K562 (cell line): ENCODE measurements at regions not wholly inside any gene's neighbourhood (a gene's known extent, or its start where the extent isn't known, plus 50 kb on each side); places are given as distances from the start of the nearest gene placed in this dataset.

Source experiments
- CREB1 ChIP-seq, 2 experiments: sonication (generic) in 1 of 2; formaldehyde crosslinking in 1 of 2; IDR thresholded peaks; 2 replicates each; pipeline versions ENCODE4 v1.6.1 to v1.8.0; 2012 to 2022; ENCODE audit warnings: inconsistent platforms in 1 of 2, mild to moderate bottlenecking in 1 of 2, missing genetic modification reagents in 1 of 2, moderate library complexity in 1 of 2
- POLR2A ChIP-seq: fragments of 450-650 bp; conservative IDR thresholded peaks from 2 replicates; pipeline ENCODE4 v1.6.1; 2016
- POLR3G ChIP-seq: IDR thresholded peaks from 2 replicates; pipeline ENCODE4 v1.6.1; 2011; ENCODE audit not compliant: insufficient read length, insufficient replicate concordance; ENCODE audit errors: extremely low read depth
- TBP ChIP-seq: optimal IDR thresholded peaks from 2 replicates; pipeline ENCODE3; 2011; ENCODE audit warnings: low read depth, low read length, improper control_type of control experiment
- U2AF1 ChIP-seq: fragments of 200-400 bp; formaldehyde crosslinking; optimal IDR thresholded peaks from 2 replicates; pipeline ENCODE3; 2017; ENCODE audit warnings: mild to moderate bottlenecking, low read depth, low read length, moderate library complexity
- ZBTB17 ChIP-seq: fragments of 450-650 bp; formaldehyde crosslinking; IDR thresholded peaks from 2 replicates; pipeline ENCODE4 v1.4.0; 2020; ENCODE audit warnings: mild to moderate bottlenecking
- TF ChIP-seq, protein P1 (sequence below), 3 experiments: IDR thresholded peaks in 2 of 3; conservative IDR thresholded peaks in 1 of 3; 2 replicates each; pipeline ENCODE4 v1.5.1; 2011 to 2012; ENCODE audit warnings: low read length in 3 of 3, mild to moderate bottlenecking in 3 of 3, control low read depth in 2 of 3, improper control_type of control experiment in 1 of 3, inconsistent platforms in 1 of 3, low read depth in 1 of 3, mixed read lengths in 1 of 3, moderate library complexity in 1 of 3; ENCODE audit not compliant: insufficient read depth in 2 of 3
- TF ChIP-seq, protein P2 (sequence below): fragments of 250-450 bp; sonication (Bioruptor Pico); IDR thresholded peaks from 2 replicates; pipeline ENCODE4 v1.5.0; 2020; ENCODE audit warnings: mild to moderate bottlenecking
- TF ChIP-seq, protein P3 (sequence below): fragments of 150-350 bp; IDR thresholded peaks from 2 replicates; pipeline ENCODE4 v1.6.1; 2014; ENCODE audit warnings: low read depth, mild to moderate bottlenecking, low read length, borderline replicate concordance

DNA sequence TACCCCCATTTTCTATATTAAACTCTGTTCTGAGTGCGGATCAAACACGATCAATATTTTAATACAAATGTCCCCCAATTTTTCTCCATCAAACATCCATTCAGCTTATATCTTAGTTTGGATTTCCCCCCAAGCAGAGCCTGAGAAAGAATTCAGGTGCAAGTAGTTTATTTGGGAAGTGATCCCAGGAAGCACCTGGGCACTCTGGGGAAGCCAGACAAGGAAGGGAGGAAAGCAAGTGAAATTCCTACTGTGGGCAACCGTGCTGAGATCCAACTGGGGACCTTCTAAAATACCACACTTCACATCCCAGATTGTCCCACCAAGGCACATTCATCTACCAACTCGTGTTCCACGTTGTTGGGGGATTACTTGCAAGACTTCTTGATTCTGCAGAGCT is 323.4 kb upstream of the NBEA start:
- TF ChIP-seq, protein P1, sequence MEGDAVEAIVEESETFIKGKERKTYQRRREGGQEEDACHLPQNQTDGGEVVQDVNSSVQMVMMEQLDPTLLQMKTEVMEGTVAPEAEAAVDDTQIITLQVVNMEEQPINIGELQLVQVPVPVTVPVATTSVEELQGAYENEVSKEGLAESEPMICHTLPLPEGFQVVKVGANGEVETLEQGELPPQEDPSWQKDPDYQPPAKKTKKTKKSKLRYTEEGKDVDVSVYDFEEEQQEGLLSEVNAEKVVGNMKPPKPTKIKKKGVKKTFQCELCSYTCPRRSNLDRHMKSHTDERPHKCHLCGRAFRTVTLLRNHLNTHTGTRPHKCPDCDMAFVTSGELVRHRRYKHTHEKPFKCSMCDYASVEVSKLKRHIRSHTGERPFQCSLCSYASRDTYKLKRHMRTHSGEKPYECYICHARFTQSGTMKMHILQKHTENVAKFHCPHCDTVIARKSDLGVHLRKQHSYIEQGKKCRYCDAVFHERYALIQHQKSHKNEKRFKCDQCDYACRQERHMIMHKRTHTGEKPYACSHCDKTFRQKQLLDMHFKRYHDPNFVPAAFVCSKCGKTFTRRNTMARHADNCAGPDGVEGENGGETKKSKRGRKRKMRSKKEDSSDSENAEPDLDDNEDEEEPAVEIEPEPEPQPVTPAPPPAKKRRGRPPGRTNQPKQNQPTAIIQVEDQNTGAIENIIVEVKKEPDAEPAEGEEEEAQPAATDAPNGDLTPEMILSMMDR (IDR thresholded peaks at IDR 0.05 in 2 of 3, conservative IDR thresholded peaks at IDR 0.05 in 1 of 3; ENCODE audit: insufficient read depth in 2 of 3, low read depth in 1 of 3, low read length in 3 of 3), result no peak
- TF ChIP-seq, protein P2, sequence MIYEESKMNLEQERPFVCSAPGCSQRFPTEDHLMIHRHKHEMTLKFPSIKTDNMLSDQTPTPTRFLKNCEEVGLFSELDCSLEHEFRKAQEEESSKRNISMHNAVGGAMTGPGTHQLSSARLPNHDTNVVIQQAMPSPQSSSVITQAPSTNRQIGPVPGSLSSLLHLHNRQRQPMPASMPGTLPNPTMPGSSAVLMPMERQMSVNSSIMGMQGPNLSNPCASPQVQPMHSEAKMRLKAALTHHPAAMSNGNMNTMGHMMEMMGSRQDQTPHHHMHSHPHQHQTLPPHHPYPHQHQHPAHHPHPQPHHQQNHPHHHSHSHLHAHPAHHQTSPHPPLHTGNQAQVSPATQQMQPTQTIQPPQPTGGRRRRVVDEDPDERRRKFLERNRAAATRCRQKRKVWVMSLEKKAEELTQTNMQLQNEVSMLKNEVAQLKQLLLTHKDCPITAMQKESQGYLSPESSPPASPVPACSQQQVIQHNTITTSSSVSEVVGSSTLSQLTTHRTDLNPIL, result no peak
- no peak for TF ChIP-seq U2AF1
- TF ChIP-seq POLR3G, result no peak
- TF ChIP-seq ZBTB17 (CRISPR knock-in tag), result no peak
- TF ChIP-seq TBP, result no peak
- no peak for TF ChIP-seq POLR2A
- TF ChIP-seq CREB1 (IDR thresholded peaks at IDR 0.05), result no peak
- TF ChIP-seq CREB1 (CRISPR knock-in tag; IDR thresholded peaks at IDR 0.05), result no peak
- TF ChIP-seq, protein P3, sequence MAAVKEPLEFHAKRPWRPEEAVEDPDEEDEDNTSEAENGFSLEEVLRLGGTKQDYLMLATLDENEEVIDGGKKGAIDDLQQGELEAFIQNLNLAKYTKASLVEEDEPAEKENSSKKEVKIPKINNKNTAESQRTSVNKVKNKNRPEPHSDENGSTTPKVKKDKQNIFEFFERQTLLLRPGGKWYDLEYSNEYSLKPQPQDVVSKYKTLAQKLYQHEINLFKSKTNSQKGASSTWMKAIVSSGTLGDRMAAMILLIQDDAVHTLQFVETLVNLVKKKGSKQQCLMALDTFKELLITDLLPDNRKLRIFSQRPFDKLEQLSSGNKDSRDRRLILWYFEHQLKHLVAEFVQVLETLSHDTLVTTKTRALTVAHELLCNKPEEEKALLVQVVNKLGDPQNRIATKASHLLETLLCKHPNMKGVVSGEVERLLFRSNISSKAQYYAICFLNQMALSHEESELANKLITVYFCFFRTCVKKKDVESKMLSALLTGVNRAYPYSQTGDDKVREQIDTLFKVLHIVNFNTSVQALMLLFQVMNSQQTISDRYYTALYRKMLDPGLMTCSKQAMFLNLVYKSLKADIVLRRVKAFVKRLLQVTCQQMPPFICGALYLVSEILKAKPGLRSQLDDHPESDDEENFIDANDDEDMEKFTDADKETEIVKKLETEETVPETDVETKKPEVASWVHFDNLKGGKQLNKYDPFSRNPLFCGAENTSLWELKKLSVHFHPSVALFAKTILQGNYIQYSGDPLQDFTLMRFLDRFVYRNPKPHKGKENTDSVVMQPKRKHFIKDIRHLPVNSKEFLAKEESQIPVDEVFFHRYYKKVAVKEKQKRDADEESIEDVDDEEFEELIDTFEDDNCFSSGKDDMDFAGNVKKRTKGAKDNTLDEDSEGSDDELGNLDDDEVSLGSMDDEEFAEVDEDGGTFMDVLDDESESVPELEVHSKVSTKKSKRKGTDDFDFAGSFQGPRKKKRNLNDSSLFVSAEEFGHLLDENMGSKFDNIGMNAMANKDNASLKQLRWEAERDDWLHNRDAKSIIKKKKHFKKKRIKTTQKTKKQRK, result no peak
